Islet precursor cell (in vitro differentiated cells): ENCODE measurements at regions not wholly inside any gene's neighbourhood (a gene's known extent, or its start where the extent isn't known, plus 50 kb on each side); places are given as distances from the start of the nearest gene placed in this dataset.

Source experiments
- DNase-seq: peaks from one replicate; pipeline ENCODE4 v3.0.0-alpha.2; 2018

DNA sequence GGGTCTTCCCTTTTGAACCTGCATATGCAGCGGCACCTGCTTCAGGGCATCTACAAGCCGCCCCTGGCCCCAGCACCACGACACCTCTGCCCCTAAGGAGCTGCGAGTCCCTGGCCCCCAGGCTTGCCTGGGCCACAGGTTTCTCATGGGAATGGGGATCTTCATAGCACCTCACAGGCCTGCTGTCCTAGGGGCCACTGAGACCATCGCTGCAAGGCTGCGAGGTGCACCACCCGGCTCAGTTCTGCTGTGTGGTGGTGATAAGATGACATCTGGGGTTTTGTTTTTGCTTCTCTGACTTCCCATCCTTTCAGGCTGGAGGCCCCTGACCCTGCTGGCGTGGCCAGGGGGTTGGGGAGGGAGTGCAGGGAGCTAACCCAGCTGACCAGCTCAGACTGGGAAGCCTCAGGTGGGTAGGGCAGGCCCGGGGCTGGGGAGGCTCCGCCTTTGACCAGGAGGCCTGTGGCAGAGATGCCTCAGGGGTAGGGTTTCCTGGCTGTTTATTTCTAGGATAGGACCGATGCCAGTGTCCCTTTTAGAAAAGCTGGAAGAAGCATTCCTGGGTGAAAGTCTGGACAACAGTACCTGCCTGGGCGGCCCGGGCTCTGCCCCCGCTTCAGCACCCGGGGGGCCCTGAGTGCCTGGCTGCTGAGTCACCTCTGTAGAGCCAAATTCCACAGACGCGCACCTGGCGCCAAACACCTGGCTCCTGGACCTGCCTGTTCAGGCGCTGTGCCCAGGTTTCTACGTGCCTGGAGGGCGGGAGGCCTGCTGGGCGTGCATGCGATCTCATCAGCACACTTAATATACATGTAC lies 264.7 kb downstream of the DLL1 start:
- peak; percentile 84 for DNase-seq

DNA sequence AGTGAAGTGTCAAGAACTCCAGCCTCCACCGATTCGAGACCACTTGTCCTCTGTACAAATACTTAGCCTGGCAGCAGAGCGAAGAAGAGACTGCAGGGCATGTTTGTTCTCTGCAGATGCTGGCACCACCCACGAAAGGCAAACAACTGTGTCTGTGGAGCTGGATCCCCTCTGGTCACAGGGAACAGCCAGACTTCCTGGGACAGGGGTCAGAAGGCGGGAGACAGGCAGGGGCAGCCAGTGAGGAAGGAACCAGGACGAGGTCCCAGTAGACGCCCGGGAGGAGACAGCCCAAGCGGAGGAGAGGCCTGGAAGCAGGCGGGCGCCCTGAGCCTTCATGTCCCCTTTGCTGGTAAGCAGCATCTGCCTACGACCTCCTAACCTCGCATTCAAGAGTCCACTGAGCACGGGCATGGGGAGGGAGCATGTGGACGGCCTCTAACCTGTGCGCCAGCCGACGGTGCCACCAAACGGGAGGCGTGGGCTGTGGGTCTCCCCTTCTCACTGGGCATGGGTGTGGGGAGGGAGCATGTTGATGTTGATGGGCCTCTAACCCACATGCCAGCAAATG lies 265.5 kb downstream of the DLL1 start:
- peak; percentile 39 for DNase-seq

DNA sequence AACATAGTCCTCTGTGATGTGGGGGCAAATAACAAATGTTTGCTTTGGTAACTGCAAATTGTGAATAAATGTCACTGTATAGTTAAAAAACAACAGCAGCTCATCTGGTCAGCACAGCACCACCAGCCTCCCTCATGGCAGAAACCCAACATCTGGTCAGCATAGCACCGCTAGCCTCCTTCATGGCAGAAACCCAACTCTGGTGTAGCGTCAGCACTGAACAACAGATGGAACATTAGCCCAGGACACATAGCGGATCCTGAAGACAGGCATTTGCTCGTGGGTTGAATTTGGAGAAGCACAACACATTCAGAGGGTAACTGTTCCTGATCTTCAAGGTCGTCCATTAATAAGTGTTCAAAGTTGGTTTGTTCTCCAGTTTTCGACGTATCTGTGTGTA lies 265.9 kb downstream of the DLL1 start:
- DNase-seq, result peak; percentile 27

DNA sequence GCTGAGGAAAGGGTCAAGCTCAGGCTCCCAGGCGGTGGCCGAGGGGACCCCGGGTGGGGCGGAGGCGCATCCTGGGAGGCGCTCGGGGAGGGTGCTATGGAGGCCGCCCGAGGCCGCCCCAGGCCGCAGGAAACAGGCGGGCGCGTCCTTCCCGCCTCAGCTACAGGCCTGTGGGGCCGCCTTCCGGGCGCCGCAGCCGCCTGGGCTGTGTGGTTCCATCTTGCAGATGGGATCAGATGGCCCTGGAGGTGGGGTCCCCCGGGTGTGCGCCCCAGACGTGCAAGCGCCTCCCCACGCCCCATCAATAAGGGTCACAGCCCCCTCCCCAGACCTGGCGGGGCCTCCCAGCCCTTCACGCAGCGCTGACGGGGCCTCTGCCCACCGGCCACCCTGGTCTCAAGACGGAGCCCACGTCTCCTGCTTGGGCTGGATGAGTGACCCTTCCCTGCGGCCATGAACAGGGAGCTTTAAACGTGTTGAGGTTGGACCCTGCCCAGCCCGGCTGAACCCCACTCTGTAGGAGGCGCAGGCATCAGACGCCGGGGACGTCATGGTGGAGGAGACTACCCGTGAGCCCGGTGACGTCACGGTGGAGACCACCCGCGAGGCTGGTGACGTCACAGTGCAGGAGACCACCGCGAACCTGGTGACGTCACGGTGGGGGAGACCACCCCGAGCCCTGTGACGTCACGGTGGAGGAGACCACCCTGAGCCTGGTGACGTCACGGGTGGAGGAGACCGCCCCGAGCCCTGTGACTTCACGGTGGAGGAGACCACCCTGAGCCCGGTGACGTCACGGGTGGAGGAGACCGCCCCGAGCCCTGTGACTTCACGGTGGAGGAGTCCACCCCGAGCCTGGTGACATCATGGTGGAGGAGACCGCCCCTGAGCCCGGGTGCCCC lies 267.0 kb downstream of the DLL1 start:
- peak; percentile 42 for DNase-seq

DNA sequence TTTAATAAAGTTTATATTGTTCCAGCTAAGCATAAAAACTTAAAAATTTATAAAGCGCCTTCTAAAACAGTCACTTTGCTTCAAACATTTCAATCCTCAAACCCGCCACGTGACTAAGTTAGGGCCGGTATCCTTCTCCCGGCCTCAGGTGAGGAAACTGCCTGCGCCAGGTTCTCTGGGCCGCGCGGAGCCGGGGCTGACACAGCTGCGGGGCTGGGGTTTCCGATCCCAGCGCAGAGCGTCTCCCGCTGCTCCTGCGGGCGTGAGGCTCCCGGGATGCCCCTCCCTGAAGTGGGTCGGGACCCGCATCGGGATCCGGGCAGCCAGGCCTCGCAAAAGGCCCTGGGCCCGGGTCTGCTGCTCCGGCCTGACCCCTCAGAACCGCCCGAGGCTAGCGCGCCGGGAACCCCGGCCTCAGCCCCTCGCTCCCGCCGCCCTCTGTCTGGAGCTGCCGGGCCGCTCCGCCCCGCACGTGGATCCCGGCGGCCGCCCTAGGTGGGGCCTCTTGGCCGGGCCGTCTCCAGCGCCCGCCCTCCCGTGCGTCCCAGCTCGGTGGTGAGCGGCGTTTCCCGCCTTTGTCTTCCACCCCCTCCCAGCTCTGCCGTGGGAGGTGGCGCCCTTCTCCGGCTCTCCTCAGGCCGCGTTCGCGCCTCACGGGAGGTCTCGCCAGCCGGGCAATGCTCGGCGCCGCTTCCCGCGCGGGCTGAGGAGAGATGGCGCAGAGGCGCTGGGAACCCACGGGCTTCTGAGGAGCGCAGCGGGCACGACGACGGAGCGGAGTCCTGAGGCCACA lies 267.9 kb downstream of the DLL1 start:
- peak; percentile 41 for DNase-seq

DNA sequence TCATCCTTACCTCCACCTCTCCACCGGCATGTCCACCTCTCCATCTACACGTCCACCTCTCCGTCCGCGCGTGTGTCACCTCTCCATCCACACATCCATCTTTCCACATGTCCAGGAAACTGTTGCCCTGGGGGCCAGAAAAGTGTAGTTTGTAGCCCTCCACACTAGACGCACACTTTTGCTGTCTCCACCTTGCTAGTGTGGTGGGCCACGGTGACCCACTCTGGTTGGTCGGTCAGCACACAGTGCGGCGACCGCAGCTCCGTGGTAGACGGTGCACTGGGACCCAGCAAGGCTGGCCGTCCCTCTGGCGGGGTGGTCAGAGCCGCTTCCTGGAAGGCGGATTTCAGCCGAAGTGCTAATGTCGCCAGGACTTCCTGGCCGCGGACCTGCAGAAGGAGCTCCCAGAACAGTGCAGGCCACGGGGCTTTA lies 268.6 kb downstream of the DLL1 start:
- peak; percentile 54 for DNase-seq

DNA sequence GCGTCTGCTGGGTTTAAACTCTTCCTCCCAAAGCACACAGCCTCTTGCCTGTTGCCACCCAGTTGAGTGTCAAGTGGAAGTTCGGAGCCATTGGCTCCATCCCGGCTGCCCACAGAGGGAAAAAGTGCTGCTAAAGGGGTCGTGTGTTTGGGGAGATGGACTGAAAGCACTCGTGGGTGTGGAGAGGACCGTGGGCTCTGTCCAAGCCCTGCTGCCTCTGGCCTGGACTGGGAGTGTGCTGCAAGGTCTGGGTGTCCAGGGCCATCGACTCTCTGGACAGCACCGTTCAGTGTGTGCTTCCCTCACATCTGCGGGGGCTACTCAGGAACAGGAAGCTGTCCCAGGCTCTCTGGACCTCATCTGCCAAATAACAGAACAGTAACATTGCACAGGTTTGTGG lies 269.3 kb downstream of the DLL1 start:
- peak; percentile 26 for DNase-seq

DNA sequence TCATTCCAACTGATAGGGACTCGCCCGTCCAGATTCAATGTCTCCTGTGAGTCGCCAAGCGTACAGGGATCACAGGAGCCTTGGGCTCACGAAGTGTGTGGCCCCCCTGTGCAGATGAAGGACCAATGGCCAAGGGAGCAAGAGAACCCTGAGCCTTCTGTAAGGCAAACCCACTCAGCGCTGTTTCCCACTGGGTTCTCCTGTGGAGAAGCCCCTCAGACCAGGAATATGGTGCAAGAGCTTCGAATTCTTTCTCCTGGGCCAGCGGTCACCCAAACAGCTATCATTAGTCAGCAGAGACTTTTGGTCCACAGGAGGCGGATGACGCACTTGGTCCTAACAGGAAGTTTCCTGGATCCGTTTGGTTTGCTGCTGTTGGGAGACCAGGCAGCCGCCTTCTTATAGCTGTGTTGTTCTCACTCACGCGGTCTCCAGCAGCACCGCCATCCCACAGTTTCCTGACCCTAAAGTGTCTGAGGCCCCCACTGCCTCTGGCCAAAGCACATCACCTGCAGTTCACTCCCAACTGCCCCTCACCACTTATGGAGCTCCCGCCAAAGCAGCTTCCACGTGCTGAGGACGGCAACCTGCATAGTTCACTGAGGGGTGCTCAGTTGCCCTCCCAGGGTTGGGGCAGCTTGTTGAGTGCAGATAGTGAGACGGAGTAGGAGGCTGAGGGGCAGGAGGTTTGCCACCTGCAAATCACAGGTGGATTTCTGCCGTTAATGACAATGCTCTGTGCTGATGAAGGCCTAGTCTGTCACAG lies 268.6 kb downstream of the ERMARD start:
- peak; percentile 49 for DNase-seq

DNA sequence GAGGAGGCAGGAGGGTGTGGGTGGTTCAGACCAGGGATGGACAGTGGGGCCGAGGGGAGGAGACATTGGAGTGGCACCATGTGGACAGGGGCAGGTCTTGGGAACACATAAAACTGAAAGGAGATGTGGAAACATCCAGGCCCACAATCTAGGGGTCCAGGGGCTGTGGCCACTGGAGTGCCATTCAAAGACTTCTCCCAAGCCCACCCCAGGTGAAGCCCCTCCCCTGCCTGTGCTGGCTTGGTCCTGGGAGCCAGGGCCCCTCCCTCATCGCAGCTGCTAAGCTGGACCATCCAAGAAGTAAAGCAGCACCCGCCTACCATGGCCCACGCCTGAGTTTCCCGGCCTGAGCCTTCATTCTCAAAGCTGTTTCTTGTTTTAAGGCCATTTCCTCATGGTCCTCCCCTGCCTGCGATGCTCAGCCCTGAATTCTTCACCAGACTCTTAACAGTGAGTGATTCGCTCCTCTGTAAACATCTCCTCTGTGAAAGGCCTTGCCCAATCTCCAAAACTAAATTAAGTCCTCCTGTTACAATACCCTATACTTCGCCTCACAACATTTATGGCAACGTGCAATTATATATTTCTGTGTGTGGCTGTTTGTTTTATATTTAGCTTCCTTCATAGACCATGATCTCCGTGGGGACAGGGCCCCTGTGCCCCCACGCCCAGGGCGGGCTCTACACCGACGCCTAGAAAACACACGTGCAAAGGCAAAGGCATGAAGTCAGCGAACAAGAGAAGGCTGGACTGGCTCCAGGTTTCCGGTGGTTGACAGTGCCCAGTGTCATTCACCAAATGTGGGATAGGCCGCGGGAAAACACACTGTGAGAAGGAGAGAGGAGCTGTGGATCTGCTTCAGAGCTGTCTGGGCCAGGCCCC lies 267.8 kb downstream of the ERMARD start:
- peak; percentile 32 for DNase-seq

DNA sequence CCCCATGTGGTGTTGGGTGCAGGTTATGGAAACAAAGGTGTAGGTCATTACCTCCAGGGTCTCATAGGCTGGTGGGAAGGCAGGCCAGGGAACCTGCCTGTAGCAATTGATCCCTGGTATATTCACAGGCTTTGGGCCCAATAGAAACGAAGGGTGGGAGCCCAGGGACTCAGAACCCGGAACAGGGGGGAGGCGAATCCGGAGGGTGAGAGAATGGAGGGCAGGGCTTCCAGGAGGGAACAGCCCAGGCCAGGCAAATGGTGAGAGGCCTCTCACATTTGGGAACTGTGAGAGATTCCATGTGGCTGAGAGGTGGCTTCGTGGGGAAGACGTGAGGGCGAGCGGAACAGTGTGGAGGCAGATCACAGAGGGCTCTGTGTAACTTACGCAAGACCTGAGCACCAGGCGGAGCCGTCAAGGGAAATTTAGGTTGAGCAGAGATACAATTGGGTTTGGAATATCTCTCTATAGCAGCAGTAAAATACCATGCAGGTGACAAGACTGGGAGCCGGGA lies 267.1 kb downstream of the ERMARD start:
- DNase-seq, result peak; percentile 37

DNA sequence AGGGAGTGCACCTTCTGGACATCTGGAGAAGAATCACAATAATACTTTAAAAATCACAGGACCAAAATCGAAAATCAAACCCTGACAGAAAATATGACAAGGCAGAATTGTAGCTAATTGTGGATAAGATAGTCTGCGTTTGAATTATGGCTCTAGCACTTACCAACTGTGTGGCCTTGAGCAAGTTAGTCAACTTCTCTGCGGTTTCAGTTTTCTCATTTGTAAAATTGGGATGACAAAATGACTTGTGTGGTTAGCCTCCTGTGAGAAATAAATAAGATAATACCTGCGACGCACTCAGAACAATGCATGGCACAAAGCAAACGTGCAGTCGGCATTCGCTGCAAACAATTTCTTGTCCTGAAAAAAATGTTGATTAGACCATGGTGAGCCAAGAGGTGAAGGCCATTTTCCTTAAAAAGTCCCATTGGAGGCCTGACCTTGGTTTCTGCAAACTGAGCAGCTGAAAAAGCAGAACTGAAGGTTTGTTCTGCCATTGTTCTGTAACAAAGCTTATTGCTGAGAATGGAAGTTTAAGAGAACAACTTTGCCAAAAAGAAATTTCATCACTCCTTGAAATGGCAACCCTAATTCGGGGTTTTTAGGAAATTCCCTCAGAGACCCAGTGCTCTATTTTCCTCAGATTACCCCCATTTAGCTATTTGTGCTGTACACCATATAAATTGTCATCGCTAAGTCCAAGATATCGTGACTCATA lies 266.3 kb downstream of the ERMARD start:
- peak; percentile 9 for DNase-seq

DNA sequence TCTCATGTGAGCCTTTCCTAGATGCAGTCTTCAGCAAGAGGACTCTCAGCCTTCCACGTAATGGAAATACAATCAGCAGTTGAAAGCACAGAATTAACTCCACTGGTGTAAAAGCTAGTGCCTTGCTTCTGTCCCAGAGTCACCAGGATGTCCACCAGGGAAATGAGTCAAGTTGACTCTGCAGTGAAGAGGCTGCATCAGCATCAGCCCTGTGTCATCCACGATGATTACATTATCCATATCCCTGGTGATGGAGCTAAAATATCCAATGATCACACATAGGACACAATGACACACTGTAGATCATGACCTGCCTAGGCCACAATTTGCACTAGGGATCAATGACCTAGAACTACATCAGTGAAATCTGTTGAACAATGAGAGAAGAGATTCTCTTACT lies 262.4 kb downstream of the ERMARD start:
- peak; percentile 18 for DNase-seq

DNA sequence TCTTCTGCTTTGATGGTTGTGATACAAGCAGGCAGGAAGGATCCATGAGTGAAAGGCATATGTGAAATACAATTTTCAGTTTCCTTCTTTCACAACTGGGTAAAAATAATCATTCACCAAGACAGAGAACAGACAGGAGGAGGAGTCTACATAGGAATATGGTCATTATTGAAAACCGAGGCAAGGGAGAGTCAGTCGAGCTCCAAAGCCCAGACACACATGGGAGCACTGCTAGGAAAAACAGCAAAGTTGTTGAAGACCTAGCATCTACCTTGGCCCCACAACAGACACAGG lies 260.6 kb downstream of the ERMARD start:
- no peak for DNase-seq

DNA sequence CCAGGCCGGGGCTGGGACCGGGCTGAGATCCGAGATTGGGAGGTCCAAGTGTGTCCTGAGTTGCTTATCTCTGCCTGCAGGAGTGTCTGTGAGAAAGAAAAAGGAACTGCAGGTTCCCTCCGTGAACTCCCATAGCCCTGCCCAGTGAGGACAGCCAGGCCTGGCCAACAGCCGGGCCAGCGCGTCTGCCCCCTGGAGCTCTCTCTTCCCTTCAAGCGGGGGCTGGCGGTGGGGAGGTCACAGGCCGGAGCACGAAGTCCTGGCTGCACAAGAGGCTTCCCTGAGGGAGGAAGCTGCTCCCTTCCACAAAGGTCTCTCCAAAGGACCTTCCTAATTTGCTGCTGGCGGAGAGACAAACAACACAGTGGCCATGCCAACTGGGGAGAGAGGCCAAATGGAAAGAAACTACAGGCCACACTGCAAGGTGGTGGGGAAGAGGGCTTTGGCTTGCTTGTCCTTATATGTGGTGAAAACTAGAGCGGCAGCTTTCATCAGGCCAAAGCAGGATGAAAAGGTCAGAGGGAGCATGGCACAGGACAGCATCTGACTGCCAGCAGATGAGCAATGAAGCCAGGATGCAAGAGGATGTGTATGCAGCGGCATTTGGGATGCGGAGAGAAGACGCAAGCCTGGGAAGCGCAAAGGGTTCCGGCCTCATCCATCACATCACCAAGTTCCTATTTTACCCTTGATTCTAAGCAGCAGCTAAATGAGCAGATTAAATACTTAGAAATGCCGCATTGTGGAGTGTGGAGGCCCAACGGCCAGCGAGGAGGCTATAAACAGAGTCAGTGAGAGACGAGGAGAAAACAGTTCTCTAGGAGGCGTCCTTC lies 260.0 kb downstream of the ERMARD start:
- peak; percentile 33 for DNase-seq

DNA sequence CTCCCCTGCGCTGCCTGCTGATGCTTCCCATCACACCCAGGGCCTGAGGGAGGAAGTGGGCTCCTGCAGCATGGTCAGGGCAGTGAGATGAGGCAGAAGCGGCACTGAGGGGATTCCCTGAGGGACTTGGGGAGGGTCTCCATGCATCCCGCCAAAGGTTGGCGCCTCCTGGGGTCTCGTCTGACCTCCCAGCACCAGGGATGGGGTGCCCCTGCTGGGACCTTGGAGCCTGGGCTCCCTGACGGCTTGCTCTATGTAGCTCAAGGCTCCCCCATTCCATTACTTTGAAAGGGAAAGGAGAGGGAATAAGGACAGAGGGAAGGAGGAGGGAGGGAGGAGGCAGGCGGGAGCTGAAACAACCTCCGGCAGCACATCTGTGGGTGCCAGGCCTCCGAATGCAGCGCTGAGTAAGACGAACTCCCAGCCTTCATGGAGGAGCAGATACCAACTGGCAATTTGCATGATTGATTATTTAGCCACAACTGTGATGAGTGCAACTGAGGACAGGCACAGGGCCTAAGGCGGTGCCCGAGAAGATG lies 259.3 kb downstream of the ERMARD start:
- peak; percentile 37 for DNase-seq

DNA sequence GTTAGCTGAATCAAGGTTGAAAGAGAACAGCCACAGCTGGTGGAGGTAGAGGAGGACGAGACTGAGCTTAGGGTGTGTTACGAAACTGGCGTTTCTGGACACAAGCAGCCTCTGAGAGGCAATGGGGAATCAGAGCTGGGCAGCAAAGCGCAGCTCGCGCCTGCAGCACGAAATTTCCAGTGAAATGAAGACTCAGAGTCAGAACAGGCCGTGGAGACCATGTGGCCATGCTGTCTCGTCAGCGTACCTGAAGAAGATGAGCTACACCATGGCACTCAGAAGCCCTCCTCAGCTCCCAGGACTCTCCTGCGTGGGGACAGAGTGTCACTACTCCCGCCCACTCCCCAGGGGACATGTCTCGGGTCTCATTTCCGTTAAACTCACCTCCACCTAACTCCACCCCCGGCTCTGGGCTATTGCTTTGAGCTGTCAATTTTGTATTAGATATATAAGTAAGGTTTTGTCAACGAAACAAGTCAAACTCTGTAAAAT lies 256.9 kb downstream of the ERMARD start:
- peak; percentile 47 for DNase-seq

DNA sequence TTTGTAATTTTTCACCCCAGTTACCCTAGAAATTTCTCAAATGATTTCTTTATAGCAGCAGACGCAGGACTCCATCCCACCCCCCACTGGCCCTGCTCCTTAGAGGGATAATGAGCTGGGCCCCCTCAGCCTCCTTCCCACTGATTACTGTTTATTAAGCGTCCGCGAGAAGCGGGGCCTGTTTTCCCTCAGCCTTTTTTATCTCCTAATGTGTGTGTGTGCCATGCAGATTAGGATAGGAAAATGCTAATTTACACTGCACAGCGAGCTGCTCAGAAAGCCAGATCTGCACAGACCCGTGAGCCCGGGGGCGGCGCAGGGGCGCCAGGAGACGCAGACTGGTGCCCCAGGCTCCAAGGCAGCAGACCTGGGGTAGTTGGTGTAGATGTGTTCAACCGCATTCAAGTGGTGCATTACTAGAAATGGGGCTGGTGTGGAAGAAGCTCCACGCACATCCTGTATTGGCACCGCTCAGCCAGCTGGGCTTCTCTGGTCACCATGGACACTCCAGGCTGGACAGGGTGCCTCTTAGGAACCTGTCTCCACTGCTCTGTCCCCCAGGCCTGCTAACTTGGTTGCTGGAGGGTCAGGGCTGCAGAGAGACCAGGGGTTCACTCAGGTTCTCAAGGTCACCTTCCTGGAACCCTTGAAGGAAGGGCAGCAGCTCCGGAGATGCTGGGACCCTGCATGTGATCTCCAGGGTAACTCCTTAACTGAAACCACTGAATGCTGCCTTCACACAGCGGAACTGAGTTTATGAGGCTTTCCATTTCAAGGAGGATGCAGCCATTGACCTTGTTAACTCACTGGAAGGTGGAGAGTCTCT lies 256.3 kb downstream of the ERMARD start:
- DNase-seq, result peak; percentile 75
